Bronchial epithelial cell (primary cell): ENCODE measurements at regions not wholly inside any gene's neighbourhood (a gene's known extent, or its start where the extent isn't known, plus 50 kb on each side); places are given as distances from the start of the nearest gene placed in this dataset.
A peak's percentile ranks its signal among the peaks of the same experiment; 100 is the strongest.

Source experiments
- DNase-seq: peaks from one replicate; pipeline ENCODE4 v3.0.0-alpha.2; 2010; ENCODE audit warnings: low read depth
- FAIRE-seq: peaks from 2 replicates; lab custom pipeline; 2011; peaks lifted over from hg19 to GRCh38; lab: Jason Lieb, UNC
- H3K27me3 ChIP-seq: 2 replicates; pipeline ENCODE4 v1.5.1; 2011; ENCODE audit warnings: low read length; ENCODE audit not compliant: control insufficient read depth, insufficient read depth
- H3K36me3 ChIP-seq: 2 replicates; pipeline ENCODE4 v1.5.1; 2011; ENCODE audit warnings: low read length; ENCODE audit not compliant: control insufficient read depth, insufficient read depth
- H3K4me3 ChIP-seq: 2 replicates; pipeline ENCODE4 v1.5.1; 2011; ENCODE audit warnings: mild to moderate bottlenecking, low read depth, low read length, control low read depth
- TF ChIP-seq, protein P1 (sequence below): IDR thresholded peaks from 2 replicates; pipeline ENCODE4 v1.5.1; 2011; ENCODE audit warnings: mild to moderate bottlenecking, moderate library complexity, low read length, control low read depth, inconsistent platforms; ENCODE audit not compliant: insufficient read depth, severe bottlenecking

- H3K36me3 ChIP-seq: no peaks in the 10 kb centered on the region
- no peak for DNase-seq
- H3K27me3 ChIP-seq: no peaks in the 10 kb centered on the region
- no peak for FAIRE-seq
- no peak overlapping the region for H3K4me3 ChIP-seq
- TF ChIP-seq, protein P1, sequence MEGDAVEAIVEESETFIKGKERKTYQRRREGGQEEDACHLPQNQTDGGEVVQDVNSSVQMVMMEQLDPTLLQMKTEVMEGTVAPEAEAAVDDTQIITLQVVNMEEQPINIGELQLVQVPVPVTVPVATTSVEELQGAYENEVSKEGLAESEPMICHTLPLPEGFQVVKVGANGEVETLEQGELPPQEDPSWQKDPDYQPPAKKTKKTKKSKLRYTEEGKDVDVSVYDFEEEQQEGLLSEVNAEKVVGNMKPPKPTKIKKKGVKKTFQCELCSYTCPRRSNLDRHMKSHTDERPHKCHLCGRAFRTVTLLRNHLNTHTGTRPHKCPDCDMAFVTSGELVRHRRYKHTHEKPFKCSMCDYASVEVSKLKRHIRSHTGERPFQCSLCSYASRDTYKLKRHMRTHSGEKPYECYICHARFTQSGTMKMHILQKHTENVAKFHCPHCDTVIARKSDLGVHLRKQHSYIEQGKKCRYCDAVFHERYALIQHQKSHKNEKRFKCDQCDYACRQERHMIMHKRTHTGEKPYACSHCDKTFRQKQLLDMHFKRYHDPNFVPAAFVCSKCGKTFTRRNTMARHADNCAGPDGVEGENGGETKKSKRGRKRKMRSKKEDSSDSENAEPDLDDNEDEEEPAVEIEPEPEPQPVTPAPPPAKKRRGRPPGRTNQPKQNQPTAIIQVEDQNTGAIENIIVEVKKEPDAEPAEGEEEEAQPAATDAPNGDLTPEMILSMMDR: no peak
These were observed 360.7 kb downstream of the NSUN3 start for GRCh38 chr3:94423578-94423977.

- FAIRE-seq (no peak), DNase-seq (peak; percentile 57)
- Histone ChIP-seq H3K4me3 (no peak overlapping the region), H3K36me3 (no peaks in the 10 kb centered on the region), H3K27me3 (no peaks in the 10 kb centered on the region)
- TF ChIP-seq, protein P1: no peak
These were observed 366.7 kb downstream of the NSUN3 start for GRCh38 chr3:94429517-94429916.

GRCh38 chr3:94431876-94432570 lies 369.2 kb downstream of the NSUN3 start:
- Histone ChIP-seq H3K4me3 (no peak overlapping the region), H3K36me3 (no peaks in the 10 kb centered on the region), H3K27me3 (no peaks in the 10 kb centered on the region)
- TF ChIP-seq, protein P1: no peak
- FAIRE-seq (no peak), DNase-seq (no peak)

DNA sequence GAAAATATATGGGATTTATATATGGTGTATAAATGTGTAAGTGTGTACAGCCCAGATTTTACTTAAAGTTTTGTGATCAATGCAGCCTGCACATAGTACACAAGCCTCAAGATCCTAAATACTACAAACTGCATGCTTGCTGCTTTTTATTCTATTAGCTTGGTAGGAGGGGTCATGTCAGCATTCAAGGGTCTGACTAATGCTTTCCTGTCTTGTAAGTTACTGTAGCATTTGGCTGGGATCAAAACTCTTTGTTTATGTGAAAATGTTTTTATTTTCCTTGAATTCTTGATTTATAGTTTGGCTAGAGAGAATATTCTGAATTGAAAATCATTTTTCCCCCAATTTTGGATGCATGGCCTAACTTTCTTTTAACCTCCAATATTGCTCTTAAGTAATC lies 370.9 kb downstream of the NSUN3 start:
- TF ChIP-seq, protein P1: no peak
- DNase-seq: peak; percentile 9
- Histone ChIP-seq H3K36me3 (no peaks in the 10 kb centered on the region), H3K27me3 (no peaks in the 10 kb centered on the region), H3K4me3 (no peak overlapping the region)
- FAIRE-seq: no peak

DNA sequence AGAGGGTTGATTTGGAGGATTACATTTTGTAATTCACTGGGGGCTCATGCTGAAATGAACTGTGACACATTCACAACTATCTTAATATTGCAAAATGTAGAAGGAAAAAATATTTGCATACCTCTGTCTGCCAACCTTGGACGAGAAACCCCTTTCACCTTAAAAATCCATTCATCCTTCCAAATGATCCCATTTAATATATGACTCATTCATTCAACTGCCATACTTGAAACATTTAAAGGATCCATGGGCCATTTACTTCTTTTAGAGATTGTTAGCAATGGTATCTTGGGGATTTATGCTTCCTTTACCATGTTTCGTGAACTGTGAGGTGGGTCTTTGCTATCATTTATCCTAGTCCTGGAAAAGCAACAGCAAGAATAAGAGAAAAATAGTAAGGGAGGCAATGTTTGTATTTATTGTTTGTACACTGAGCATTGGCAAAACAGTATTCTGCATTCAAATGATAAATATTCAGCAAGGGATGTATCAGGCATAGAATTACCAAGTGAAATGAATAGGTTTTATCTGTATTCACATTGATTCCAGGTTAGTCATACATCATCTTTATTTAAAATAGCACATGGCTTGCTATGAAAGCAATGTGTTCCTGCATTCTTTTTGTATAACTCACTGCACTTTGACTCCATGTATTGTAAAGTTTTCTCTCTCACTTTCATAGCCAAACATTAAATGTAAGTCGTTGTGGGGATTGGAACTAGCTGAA lies 378.1 kb downstream of the NSUN3 start:
- Histone ChIP-seq H3K36me3 (no peaks in the 10 kb centered on the region), H3K27me3 (no peaks in the 10 kb centered on the region), H3K4me3 (no peak overlapping the region)
- FAIRE-seq (no peak), DNase-seq (peak; percentile 88)
- TF ChIP-seq, protein P1: no peak
